ENCODE measurements at regions not wholly inside any gene's neighbourhood (a gene's known extent, or its start where the extent isn't known, plus 50 kb on each side); places are given as distances from the start of the nearest gene placed in this dataset.

- no peaks in the 10 kb centered on the region for H3K36me3 ChIP-seq (ENCODE audit: control insufficient read depth in 2 of 2, insufficient read depth in 2 of 2, low read length in 2 of 2)
- no peaks in the 10 kb centered on the region for H3K4me1 ChIP-seq (ENCODE audit: control insufficient read depth in 2 of 2, insufficient read depth in 2 of 2, low read length in 2 of 2)
- no peak overlapping the region for H3K9ac ChIP-seq (ENCODE audit: low read depth in 1 of 2, low read length in 2 of 2)
- H3K27me3 ChIP-seq (ENCODE audit: control insufficient read depth in 2 of 2, insufficient read depth in 2 of 2, low read length in 2 of 2): no peaks in the 10 kb centered on the region
- H3K27ac ChIP-seq (ENCODE audit: low read depth in 2 of 2, low read length in 2 of 2): no peak overlapping the region
- H3K9me3 ChIP-seq (ENCODE audit: control insufficient read depth in 2 of 2, low read length in 2 of 2): no peaks in the 10 kb centered on the region
- H3K4me3 ChIP-seq (ENCODE audit: low read length in 2 of 2): no peak overlapping the region
Measured at GRCh38 chr4:189029976-189030504, 890.8 kb downstream of the TRIML1 start.

- no peaks in the 10 kb centered on the region for H3K4me1 ChIP-seq (ENCODE audit: control insufficient read depth in 2 of 2, insufficient read depth in 2 of 2, low read length in 2 of 2)
Measured at GRCh38 chr4:189032606-189033338, 893.5 kb downstream of the TRIML1 start.

GRCh38 chr4:189033801-189034347 is 894.6 kb downstream of the TRIML1 start:
- no peak overlapping the region for H3K27ac ChIP-seq (ENCODE audit: low read depth in 2 of 2, low read length in 2 of 2)
- H3K9me3 ChIP-seq (ENCODE audit: control insufficient read depth in 2 of 2, low read length in 2 of 2): no peaks in the 10 kb centered on the region
- no peak overlapping the region for H3K4me3 ChIP-seq (ENCODE audit: low read length in 2 of 2)
- no peaks in the 10 kb centered on the region for H3K4me1 ChIP-seq (ENCODE audit: control insufficient read depth in 2 of 2, insufficient read depth in 2 of 2, low read length in 2 of 2)
- H3K36me3 ChIP-seq (ENCODE audit: control insufficient read depth in 2 of 2, insufficient read depth in 2 of 2, low read length in 2 of 2): no peaks in the 10 kb centered on the region
- no peaks in the 10 kb centered on the region for H3K27me3 ChIP-seq (ENCODE audit: control insufficient read depth in 2 of 2, insufficient read depth in 2 of 2, low read length in 2 of 2)
- no peak overlapping the region for H3K9ac ChIP-seq (ENCODE audit: low read depth in 1 of 2, low read length in 2 of 2)

More at GRCh38 chr4:189032606-189033338, 893.5 kb downstream of the TRIML1 start:
- H3K36me3 ChIP-seq (ENCODE audit: control insufficient read depth in 2 of 2, insufficient read depth in 2 of 2, low read length in 2 of 2): no peaks in the 10 kb centered on the region
- H3K27me3 ChIP-seq (ENCODE audit: control insufficient read depth in 2 of 2, insufficient read depth in 2 of 2, low read length in 2 of 2): no peaks in the 10 kb centered on the region
- H3K27ac ChIP-seq (ENCODE audit: low read depth in 2 of 2, low read length in 2 of 2): no peak overlapping the region
- no peaks in the 10 kb centered on the region for H3K9me3 ChIP-seq (ENCODE audit: control insufficient read depth in 2 of 2, low read length in 2 of 2)
- no peak overlapping the region for H3K4me3 ChIP-seq (ENCODE audit: low read length in 2 of 2)
- H3K9ac ChIP-seq (ENCODE audit: low read depth in 1 of 2, low read length in 2 of 2): no peak overlapping the region

- Histone ChIP-seq H3K9ac (ENCODE audit: low read depth in 1 of 2, low read length in 2 of 2) (no peak overlapping the region), H3K4me1 (ENCODE audit: control insufficient read depth in 2 of 2, insufficient read depth in 2 of 2, low read length in 2 of 2) (no peaks in the 10 kb centered on the region), H3K4me3 (ENCODE audit: low read length in 2 of 2) (no peak overlapping the region), H3K36me3 (ENCODE audit: control insufficient read depth in 2 of 2, insufficient read depth in 2 of 2, low read length in 2 of 2) (no peaks in the 10 kb centered on the region), H3K27me3 (ENCODE audit: control insufficient read depth in 2 of 2, insufficient read depth in 2 of 2, low read length in 2 of 2) (no peaks in the 10 kb centered on the region), H3K27ac (ENCODE audit: low read depth in 2 of 2, low read length in 2 of 2) (no peak overlapping the region), H3K9me3 (ENCODE audit: control insufficient read depth in 2 of 2, low read length in 2 of 2) (peaks cover 0 to 1% of the 10 kb centered on the region in 2 donors)
Measured at GRCh38 chr4:189035091-189035490, 895.9 kb downstream of the TRIML1 start.

- H3K9me3 ChIP-seq (ENCODE audit: control insufficient read depth in 2 of 2, low read length in 2 of 2): peaks cover 0 to 2% of the 10 kb centered on the region in 2 donors
- H3K27ac ChIP-seq (ENCODE audit: low read depth in 2 of 2, low read length in 2 of 2): no peak overlapping the region
- no peak overlapping the region for H3K9ac ChIP-seq (ENCODE audit: low read depth in 1 of 2, low read length in 2 of 2)
- H3K36me3 ChIP-seq (ENCODE audit: control insufficient read depth in 2 of 2, insufficient read depth in 2 of 2, low read length in 2 of 2): no peaks in the 10 kb centered on the region
- no peaks in the 10 kb centered on the region for H3K4me1 ChIP-seq (ENCODE audit: control insufficient read depth in 2 of 2, insufficient read depth in 2 of 2, low read length in 2 of 2)
- H3K4me3 ChIP-seq (ENCODE audit: low read length in 2 of 2): no peak overlapping the region
- H3K27me3 ChIP-seq (ENCODE audit: control insufficient read depth in 2 of 2, insufficient read depth in 2 of 2, low read length in 2 of 2): no peaks in the 10 kb centered on the region
Measured at GRCh38 chr4:189035654-189036053, 896.4 kb downstream of the TRIML1 start.

GRCh38 chr4:189036906-189037305 is 897.7 kb downstream of the TRIML1 start:
- Histone ChIP-seq H3K4me1 (ENCODE audit: control insufficient read depth in 2 of 2, insufficient read depth in 2 of 2, low read length in 2 of 2) (no peaks in the 10 kb centered on the region), H3K9ac (ENCODE audit: low read depth in 1 of 2, low read length in 2 of 2) (no peak overlapping the region), H3K27me3 (ENCODE audit: control insufficient read depth in 2 of 2, insufficient read depth in 2 of 2, low read length in 2 of 2) (no peaks in the 10 kb centered on the region), H3K9me3 (ENCODE audit: control insufficient read depth in 2 of 2, low read length in 2 of 2) (peaks cover 0 to 2% of the 10 kb centered on the region in 2 donors), H3K4me3 (ENCODE audit: low read length in 2 of 2) (no peak overlapping the region), H3K36me3 (ENCODE audit: control insufficient read depth in 2 of 2, insufficient read depth in 2 of 2, low read length in 2 of 2) (no peaks in the 10 kb centered on the region), H3K27ac (ENCODE audit: low read depth in 2 of 2, low read length in 2 of 2) (no peak overlapping the region)

GRCh38 chr4:189046642-189047041 is 894.0 kb upstream of the FRG1 start:
- H3K36me3 ChIP-seq (ENCODE audit: control insufficient read depth in 2 of 2, insufficient read depth in 2 of 2, low read length in 2 of 2): no peaks in the 10 kb centered on the region
- H3K4me1 ChIP-seq (ENCODE audit: control insufficient read depth in 2 of 2, insufficient read depth in 2 of 2, low read length in 2 of 2): no peaks in the 10 kb centered on the region
- no peak overlapping the region for H3K27ac ChIP-seq (ENCODE audit: low read depth in 2 of 2, low read length in 2 of 2)

GRCh38 chr4:189048119-189048518 is 892.6 kb upstream of the FRG1 start:
- H3K27me3 ChIP-seq (ENCODE audit: control insufficient read depth in 2 of 2, insufficient read depth in 2 of 2, low read length in 2 of 2): no peaks in the 10 kb centered on the region
- no peak overlapping the region for H3K4me3 ChIP-seq (ENCODE audit: low read length in 2 of 2)
- no peaks in the 10 kb centered on the region for H3K4me1 ChIP-seq (ENCODE audit: control insufficient read depth in 2 of 2, insufficient read depth in 2 of 2, low read length in 2 of 2)
- H3K36me3 ChIP-seq (ENCODE audit: control insufficient read depth in 2 of 2, insufficient read depth in 2 of 2, low read length in 2 of 2): no peaks in the 10 kb centered on the region
- H3K27ac ChIP-seq (ENCODE audit: low read depth in 2 of 2, low read length in 2 of 2): no peak overlapping the region
- H3K9me3 ChIP-seq (ENCODE audit: control insufficient read depth in 2 of 2, low read length in 2 of 2): no peaks in the 10 kb centered on the region
- no peak overlapping the region for H3K9ac ChIP-seq (ENCODE audit: low read depth in 1 of 2, low read length in 2 of 2)

More at GRCh38 chr4:189046642-189047041, 894.0 kb upstream of the FRG1 start:
- H3K9ac ChIP-seq (ENCODE audit: low read depth in 1 of 2, low read length in 2 of 2): no peak overlapping the region
- no peaks in the 10 kb centered on the region for H3K9me3 ChIP-seq (ENCODE audit: control insufficient read depth in 2 of 2, low read length in 2 of 2)
- no peaks in the 10 kb centered on the region for H3K27me3 ChIP-seq (ENCODE audit: control insufficient read depth in 2 of 2, insufficient read depth in 2 of 2, low read length in 2 of 2)
- H3K4me3 ChIP-seq (ENCODE audit: low read length in 2 of 2): no peak overlapping the region

GRCh38 chr4:189049682-189050081 is 891.0 kb upstream of the FRG1 start:
- no peaks in the 10 kb centered on the region for H3K27me3 ChIP-seq (ENCODE audit: control insufficient read depth in 2 of 2, insufficient read depth in 2 of 2, low read length in 2 of 2)
- no peaks in the 10 kb centered on the region for H3K36me3 ChIP-seq (ENCODE audit: control insufficient read depth in 2 of 2, insufficient read depth in 2 of 2, low read length in 2 of 2)
- no peaks in the 10 kb centered on the region for H3K4me1 ChIP-seq (ENCODE audit: control insufficient read depth in 2 of 2, insufficient read depth in 2 of 2, low read length in 2 of 2)
- no peak overlapping the region for H3K9ac ChIP-seq (ENCODE audit: low read depth in 1 of 2, low read length in 2 of 2)
- no peaks in the 10 kb centered on the region for H3K9me3 ChIP-seq (ENCODE audit: control insufficient read depth in 2 of 2, low read length in 2 of 2)
- no peak overlapping the region for H3K27ac ChIP-seq (ENCODE audit: low read depth in 2 of 2, low read length in 2 of 2)
- H3K4me3 ChIP-seq (ENCODE audit: low read length in 2 of 2): no peak overlapping the region

GRCh38 chr4:189050643-189051042 is 890.0 kb upstream of the FRG1 start:
- Histone ChIP-seq H3K4me3 (ENCODE audit: low read length in 2 of 2) (peak overlapping the region in 1 of 2 donors; percentile 41), H3K36me3 (ENCODE audit: control insufficient read depth in 2 of 2, insufficient read depth in 2 of 2, low read length in 2 of 2) (no peaks in the 10 kb centered on the region), H3K27me3 (ENCODE audit: control insufficient read depth in 2 of 2, insufficient read depth in 2 of 2, low read length in 2 of 2) (no peaks in the 10 kb centered on the region), H3K27ac (ENCODE audit: low read depth in 2 of 2, low read length in 2 of 2) (no peak overlapping the region), H3K4me1 (ENCODE audit: control insufficient read depth in 2 of 2, insufficient read depth in 2 of 2, low read length in 2 of 2) (no peaks in the 10 kb centered on the region), H3K9ac (ENCODE audit: low read depth in 1 of 2, low read length in 2 of 2) (no peak overlapping the region), H3K9me3 (ENCODE audit: control insufficient read depth in 2 of 2, low read length in 2 of 2) (no peaks in the 10 kb centered on the region)

All from mucosa of rectum (tissue), 2 donors.